DND-41 (cell line): ENCODE measurements at regions not wholly inside any gene's neighbourhood (a gene's known extent, or its start where the extent isn't known, plus 50 kb on each side); places are given as distances from the start of the nearest gene placed in this dataset.

Source experiments
- ATAC-seq: fragments of 200-7000 bp; cut with Tn5 transposase; 3 replicates; pipeline ENCODE4 v1.9.1; 2021; ENCODE audit warnings: low read depth; ENCODE audit not compliant: insufficient read depth
- DNase-seq: peaks from one replicate; pipeline ENCODE4 v3.0.0-alpha.2; 2020
- H2AFZ ChIP-seq: 2 replicates; pipeline ENCODE4 v1.6.0; 2012; ENCODE audit warnings: low read depth, low read length
- H3K27ac ChIP-seq: 2 replicates; pipeline ENCODE4 v1.5.1; 2012; ENCODE audit warnings: low read length, inconsistent platforms
- H3K27me3 ChIP-seq: fragments of 200-600 bp; sonication (generic); 2 replicates; pipeline ENCODE4 v1.6.0; 2012; ENCODE audit warnings: low read length, mild to moderate bottlenecking, inconsistent platforms; ENCODE audit not compliant: insufficient read depth, poor library complexity
- H3K36me3 ChIP-seq: 2 replicates; pipeline ENCODE4 v1.5.1; 2012; ENCODE audit warnings: low read length, inconsistent platforms; ENCODE audit not compliant: insufficient read depth
- H3K4me1 ChIP-seq: 2 replicates; pipeline ENCODE4 v1.5.1; 2012; ENCODE audit warnings: mild to moderate bottlenecking, low read length; ENCODE audit not compliant: insufficient read depth
- H3K4me2 ChIP-seq: 2 replicates; pipeline ENCODE4 v1.6.0; 2012; ENCODE audit warnings: mild to moderate bottlenecking, moderate library complexity, low read length, inconsistent platforms; ENCODE audit not compliant: insufficient read depth
- H3K4me3 ChIP-seq, 2 experiments: fragments of 200-600 bp in 1 of 2; shearing (Covaris generic) in 1 of 2; 2 replicates each; pipeline ENCODE4 v1.5.1; 2012 to 2016; ENCODE audit warnings: inconsistent platforms in 2 of 2, low read length in 2 of 2, mild to moderate bottlenecking in 2 of 2, low read depth in 1 of 2, moderate library complexity in 1 of 2
- H3K79me2 ChIP-seq: 2 replicates; pipeline ENCODE4 v1.6.0; 2012; ENCODE audit warnings: low read length, inconsistent platforms; ENCODE audit not compliant: insufficient read depth
- H3K9ac ChIP-seq: 2 replicates; pipeline ENCODE4 v1.6.0; 2012; ENCODE audit warnings: low read depth, mild to moderate bottlenecking, inconsistent platforms, low read length, moderate library complexity
- H3K9me3 ChIP-seq: 2 replicates; pipeline ENCODE4 v1.5.1; 2012; ENCODE audit warnings: low read length, moderate library complexity, mild to moderate bottlenecking, inconsistent platforms; ENCODE audit not compliant: insufficient read depth, severe bottlenecking
- H4K20me1 ChIP-seq: 2 replicates; pipeline ENCODE4 v1.6.0; 2012; ENCODE audit warnings: low read length; ENCODE audit not compliant: insufficient read depth
- CTCF ChIP-seq: IDR thresholded peaks from 2 replicates; pipeline ENCODE4 v1.5.1; 2012; ENCODE audit warnings: borderline replicate concordance, low read length, moderate library complexity, mild to moderate bottlenecking; ENCODE audit not compliant: poor library complexity, severe bottlenecking; ENCODE audit errors: extremely low read depth
- EZH2 ChIP-seq: IDR thresholded peaks from 3 replicates; pipeline ENCODE4 v1.6.1; 2012; ENCODE audit warnings: borderline replicate concordance, low read depth, mild to moderate bottlenecking, moderate library complexity, low read length, inconsistent platforms; ENCODE audit not compliant: severe bottlenecking

GRCh38 chr4:25485104-25485503 lies 108.0 kb downstream of the ANAPC4 start:
- Histone ChIP-seq H3K79me2 (no peaks in the 10 kb centered on the region), H4K20me1 (no peaks in the 10 kb centered on the region), H3K4me2 (no peak overlapping the region), H3K27ac (no peak overlapping the region), H2AFZ (no peak overlapping the region), H3K4me3 (no peak overlapping the region), H3K27me3 (peaks cover 2% of the 10 kb centered on the region), H3K36me3 (no peaks in the 10 kb centered on the region), H3K9me3 (no peaks in the 10 kb centered on the region), H3K4me1 (no peaks in the 10 kb centered on the region), H3K9ac (no peak overlapping the region)
- TF ChIP-seq CTCF, result no peak
- no peak for TF ChIP-seq EZH2
- ATAC-seq, result no peak
- no peak for DNase-seq

- Histone ChIP-seq H3K9me3 (no peaks in the 10 kb centered on the region), H3K4me2 (no peak overlapping the region), H3K27ac (no peak overlapping the region), H2AFZ (no peak overlapping the region), H3K27me3 (no peaks in the 10 kb centered on the region), H3K36me3 (no peaks in the 10 kb centered on the region), H3K79me2 (no peaks in the 10 kb centered on the region), H3K4me1 (no peaks in the 10 kb centered on the region), H3K9ac (no peak overlapping the region), H3K4me3 (no peak overlapping the region), H4K20me1 (no peaks in the 10 kb centered on the region)
- DNase-seq (no peak), ATAC-seq (no peak)
- TF ChIP-seq EZH2 (no peak), CTCF (no peak)
These were observed 109.1 kb downstream of the ANAPC4 start for GRCh38 chr4:25486171-25486570.

- DNase-seq (no peak), ATAC-seq (no peak)
- Histone ChIP-seq H2AFZ (no peak overlapping the region), H3K27ac (no peak overlapping the region), H3K27me3 (no peaks in the 10 kb centered on the region), H3K4me3 (no peak overlapping the region), H3K9me3 (no peaks in the 10 kb centered on the region), H3K9ac (no peak overlapping the region), H3K4me2 (no peak overlapping the region), H3K79me2 (no peaks in the 10 kb centered on the region), H4K20me1 (no peaks in the 10 kb centered on the region), H3K4me1 (no peaks in the 10 kb centered on the region), H3K36me3 (no peaks in the 10 kb centered on the region)
- TF ChIP-seq CTCF, result no peak
- TF ChIP-seq EZH2, result no peak
These were observed 110.1 kb downstream of the ANAPC4 start for GRCh38 chr4:25487155-25487554.

GRCh38 chr4:25489253-25489797 lies 112.3 kb downstream of the ANAPC4 start:
- H3K27me3 ChIP-seq, result no peaks in the 10 kb centered on the region
- H3K4me2 ChIP-seq, result no peak overlapping the region
- no peaks in the 10 kb centered on the region for H3K36me3 ChIP-seq
- TF ChIP-seq EZH2, result no peak
- no peak for TF ChIP-seq CTCF
- H2AFZ ChIP-seq, result no peak overlapping the region
- H4K20me1 ChIP-seq, result no peaks in the 10 kb centered on the region
- H3K79me2 ChIP-seq, result no peaks in the 10 kb centered on the region
- H3K9ac ChIP-seq, result no peak overlapping the region
- H3K4me3 ChIP-seq, result no peak overlapping the region
- H3K27ac ChIP-seq, result no peak overlapping the region
- DNase-seq, result no peak
- H3K9me3 ChIP-seq, result no peaks in the 10 kb centered on the region
- no peak for ATAC-seq
- no peaks in the 10 kb centered on the region for H3K4me1 ChIP-seq
